ENCODE measurements at regions not wholly inside any gene's neighbourhood (a gene's known extent, or its start where the extent isn't known, plus 50 kb on each side); places are given as distances from the start of the nearest gene placed in this dataset.

DNA sequence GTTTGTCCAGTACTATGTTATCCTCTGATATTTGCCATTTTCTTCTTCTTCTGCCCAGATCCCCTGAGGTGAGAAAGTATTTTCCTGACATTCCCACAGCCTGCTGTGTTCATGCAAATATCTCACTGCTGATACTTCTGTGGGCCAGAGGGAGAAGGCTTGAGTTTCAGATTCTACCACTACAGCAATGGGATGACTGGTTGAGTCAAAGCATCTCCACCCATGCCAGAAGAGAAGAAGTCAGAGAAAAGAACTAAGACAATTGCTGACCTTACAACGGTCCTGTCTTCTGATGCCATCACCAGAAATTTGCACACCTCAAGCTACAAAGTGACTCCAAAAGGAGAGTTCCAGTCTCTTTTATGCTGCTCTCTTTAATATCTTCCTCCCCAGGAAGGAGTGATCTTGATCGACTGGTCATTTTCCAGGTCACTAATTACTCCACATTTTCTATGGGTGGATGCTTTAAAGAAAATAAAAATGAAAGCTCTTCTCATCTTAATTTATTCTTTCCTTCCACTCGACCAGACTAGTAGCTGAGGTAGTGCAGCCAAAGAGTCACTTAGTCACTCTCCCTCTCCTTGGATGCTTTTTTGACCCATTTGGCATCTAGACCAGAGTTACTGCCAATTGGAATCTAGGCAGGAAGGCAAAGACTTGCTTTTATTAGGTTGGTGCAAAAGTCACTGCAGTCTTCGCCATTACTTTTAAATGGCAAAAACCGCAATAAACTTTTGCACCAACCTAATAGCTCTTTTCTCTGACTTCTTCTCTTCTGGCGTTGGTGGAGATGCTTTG lies 195.1 kb downstream of the PTPRC start:
- no peak for ATAC-seq
- no peak for TF ChIP-seq RARB (CRISPR knock-in tag; IDR thresholded peaks at IDR 0.05)
- TF ChIP-seq ARNTL (CRISPR knock-in tag; IDR thresholded peaks at IDR 0.05; ENCODE audit: borderline replicate concordance, low read depth) = no peak
- TF ChIP-seq, protein P1, sequence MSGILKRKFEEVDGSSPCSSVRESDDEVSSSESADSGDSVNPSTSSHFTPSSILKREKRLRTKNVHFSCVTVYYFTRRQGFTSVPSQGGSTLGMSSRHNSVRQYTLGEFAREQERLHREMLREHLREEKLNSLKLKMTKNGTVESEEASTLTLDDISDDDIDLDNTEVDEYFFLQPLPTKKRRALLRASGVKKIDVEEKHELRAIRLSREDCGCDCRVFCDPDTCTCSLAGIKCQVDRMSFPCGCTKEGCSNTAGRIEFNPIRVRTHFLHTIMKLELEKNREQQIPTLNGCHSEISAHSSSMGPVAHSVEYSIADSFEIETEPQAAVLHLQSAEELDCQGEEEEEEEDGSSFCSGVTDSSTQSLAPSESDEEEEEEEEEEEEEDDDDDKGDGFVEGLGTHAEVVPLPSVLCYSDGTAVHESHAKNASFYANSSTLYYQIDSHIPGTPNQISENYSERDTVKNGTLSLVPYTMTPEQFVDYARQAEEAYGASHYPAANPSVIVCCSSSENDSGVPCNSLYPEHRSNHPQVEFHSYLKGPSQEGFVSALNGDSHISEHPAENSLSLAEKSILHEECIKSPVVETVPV (CRISPR knock-in tag; IDR thresholded peaks at IDR 0.05) = no peak
- no peak for TF ChIP-seq ZNF565 (CRISPR knock-in tag; conservative IDR thresholded peaks at IDR 0.05; ENCODE audit: low read depth)
- TF ChIP-seq, protein P2, sequence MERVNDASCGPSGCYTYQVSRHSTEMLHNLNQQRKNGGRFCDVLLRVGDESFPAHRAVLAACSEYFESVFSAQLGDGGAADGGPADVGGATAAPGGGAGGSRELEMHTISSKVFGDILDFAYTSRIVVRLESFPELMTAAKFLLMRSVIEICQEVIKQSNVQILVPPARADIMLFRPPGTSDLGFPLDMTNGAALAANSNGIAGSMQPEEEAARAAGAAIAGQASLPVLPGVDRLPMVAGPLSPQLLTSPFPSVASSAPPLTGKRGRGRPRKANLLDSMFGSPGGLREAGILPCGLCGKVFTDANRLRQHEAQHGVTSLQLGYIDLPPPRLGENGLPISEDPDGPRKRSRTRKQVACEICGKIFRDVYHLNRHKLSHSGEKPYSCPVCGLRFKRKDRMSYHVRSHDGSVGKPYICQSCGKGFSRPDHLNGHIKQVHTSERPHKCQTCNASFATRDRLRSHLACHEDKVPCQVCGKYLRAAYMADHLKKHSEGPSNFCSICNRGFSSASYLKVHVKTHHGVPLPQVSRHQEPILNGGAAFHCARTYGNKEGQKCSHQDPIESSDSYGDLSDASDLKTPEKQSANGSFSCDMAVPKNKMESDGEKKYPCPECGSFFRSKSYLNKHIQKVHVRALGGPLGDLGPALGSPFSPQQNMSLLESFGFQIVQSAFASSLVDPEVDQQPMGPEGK (CRISPR knock-in tag; IDR thresholded peaks at IDR 0.05; ENCODE audit: borderline replicate concordance) = no peak
- TF ChIP-seq ZFP3 (CRISPR knock-in tag; IDR thresholded peaks at IDR 0.05) = no peak
- no peak for TF ChIP-seq ESRRG (CRISPR knock-in tag; IDR thresholded peaks at IDR 0.05)
- no peak for TF ChIP-seq ZNF8 (CRISPR knock-in tag; IDR thresholded peaks at IDR 0.05)
- TF ChIP-seq TOX (CRISPR knock-in tag; IDR thresholded peaks at IDR 0.05; ENCODE audit: borderline replicate concordance) = no peak
- no peak for TF ChIP-seq GLIS3 (CRISPR knock-in tag; IDR thresholded peaks at IDR 0.05)
- TF ChIP-seq PPARA (CRISPR knock-in tag; IDR thresholded peaks at IDR 0.05; ENCODE audit: borderline replicate concordance) = no peak
- no peak for TF ChIP-seq ZC3H10 (CRISPR knock-in tag; IDR thresholded peaks at IDR 0.05)
- TF ChIP-seq ZNF70 (CRISPR knock-in tag; IDR thresholded peaks at IDR 0.05) = no peak
- no peak for TF ChIP-seq SNAI2 (CRISPR knock-in tag; IDR thresholded peaks at IDR 0.05)
- TF ChIP-seq, protein P3, sequence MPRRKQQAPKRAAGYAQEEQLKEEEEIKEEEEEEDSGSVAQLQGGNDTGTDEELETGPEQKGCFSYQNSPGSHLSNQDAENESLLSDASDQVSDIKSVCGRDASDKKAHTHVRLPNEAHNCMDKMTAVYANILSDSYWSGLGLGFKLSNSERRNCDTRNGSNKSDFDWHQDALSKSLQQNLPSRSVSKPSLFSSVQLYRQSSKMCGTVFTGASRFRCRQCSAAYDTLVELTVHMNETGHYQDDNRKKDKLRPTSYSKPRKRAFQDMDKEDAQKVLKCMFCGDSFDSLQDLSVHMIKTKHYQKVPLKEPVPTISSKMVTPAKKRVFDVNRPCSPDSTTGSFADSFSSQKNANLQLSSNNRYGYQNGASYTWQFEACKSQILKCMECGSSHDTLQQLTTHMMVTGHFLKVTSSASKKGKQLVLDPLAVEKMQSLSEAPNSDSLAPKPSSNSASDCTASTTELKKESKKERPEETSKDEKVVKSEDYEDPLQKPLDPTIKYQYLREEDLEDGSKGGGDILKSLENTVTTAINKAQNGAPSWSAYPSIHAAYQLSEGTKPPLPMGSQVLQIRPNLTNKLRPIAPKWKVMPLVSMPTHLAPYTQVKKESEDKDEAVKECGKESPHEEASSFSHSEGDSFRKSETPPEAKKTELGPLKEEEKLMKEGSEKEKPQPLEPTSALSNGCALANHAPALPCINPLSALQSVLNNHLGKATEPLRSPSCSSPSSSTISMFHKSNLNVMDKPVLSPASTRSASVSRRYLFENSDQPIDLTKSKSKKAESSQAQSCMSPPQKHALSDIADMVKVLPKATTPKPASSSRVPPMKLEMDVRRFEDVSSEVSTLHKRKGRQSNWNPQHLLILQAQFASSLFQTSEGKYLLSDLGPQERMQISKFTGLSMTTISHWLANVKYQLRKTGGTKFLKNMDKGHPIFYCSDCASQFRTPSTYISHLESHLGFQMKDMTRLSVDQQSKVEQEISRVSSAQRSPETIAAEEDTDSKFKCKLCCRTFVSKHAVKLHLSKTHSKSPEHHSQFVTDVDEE (CRISPR knock-in tag; IDR thresholded peaks at IDR 0.05) = no peak

DNA sequence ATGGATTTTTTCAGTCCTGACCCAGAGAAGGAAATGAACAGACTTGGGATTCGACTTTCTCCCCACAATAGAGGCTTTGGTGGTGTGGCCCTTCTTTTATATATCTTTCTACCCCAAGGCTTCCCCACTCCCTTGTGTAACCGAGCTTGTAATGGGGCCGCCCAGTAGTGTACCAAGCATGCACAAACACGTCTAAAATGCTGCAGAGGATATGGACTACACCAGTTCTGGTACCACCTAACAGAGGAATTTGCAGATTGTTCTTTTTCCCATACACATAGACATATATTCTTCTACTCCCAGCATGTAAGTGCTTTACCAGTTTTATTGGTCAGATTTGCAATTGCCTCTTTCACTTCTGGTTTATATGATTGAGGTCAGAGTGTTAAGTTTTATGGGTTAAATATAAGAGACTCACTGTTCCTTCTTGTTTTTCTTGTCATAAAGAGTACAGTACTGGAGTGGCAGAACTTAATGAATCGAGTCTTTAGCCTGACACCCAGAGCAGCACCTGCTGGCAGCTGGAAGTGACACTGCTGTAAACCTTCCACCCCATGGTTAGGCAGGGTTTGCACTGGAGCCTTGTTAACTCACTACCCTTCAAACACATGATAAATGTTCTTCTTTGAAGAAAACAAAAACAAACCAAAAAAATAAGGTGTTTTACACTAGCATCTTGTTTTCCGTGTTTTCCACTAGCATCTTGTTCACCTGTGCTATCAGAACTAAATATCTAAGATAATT lies 198.6 kb downstream of the PTPRC start:
- ATAC-seq = no peak
- TF ChIP-seq ESRRG (CRISPR knock-in tag; IDR thresholded peaks at IDR 0.05) (no peak), RARB (CRISPR knock-in tag; IDR thresholded peaks at IDR 0.05) (no peak), ZNF565 (CRISPR knock-in tag; conservative IDR thresholded peaks at IDR 0.05; ENCODE audit: low read depth) (no peak), ZFP30 (CRISPR knock-in tag; IDR thresholded peaks at IDR 0.05) (no peak)
- TF ChIP-seq, protein P3 (CRISPR knock-in tag; IDR thresholded peaks at IDR 0.05) = no peak
- TF ChIP-seq, protein P4, sequence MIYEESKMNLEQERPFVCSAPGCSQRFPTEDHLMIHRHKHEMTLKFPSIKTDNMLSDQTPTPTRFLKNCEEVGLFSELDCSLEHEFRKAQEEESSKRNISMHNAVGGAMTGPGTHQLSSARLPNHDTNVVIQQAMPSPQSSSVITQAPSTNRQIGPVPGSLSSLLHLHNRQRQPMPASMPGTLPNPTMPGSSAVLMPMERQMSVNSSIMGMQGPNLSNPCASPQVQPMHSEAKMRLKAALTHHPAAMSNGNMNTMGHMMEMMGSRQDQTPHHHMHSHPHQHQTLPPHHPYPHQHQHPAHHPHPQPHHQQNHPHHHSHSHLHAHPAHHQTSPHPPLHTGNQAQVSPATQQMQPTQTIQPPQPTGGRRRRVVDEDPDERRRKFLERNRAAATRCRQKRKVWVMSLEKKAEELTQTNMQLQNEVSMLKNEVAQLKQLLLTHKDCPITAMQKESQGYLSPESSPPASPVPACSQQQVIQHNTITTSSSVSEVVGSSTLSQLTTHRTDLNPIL (CRISPR knock-in tag; IDR thresholded peaks at IDR 0.05; ENCODE audit: low read depth) = no peak
- TF ChIP-seq, protein P1 (CRISPR knock-in tag; IDR thresholded peaks at IDR 0.05) = no peak
- TF ChIP-seq, protein P5, sequence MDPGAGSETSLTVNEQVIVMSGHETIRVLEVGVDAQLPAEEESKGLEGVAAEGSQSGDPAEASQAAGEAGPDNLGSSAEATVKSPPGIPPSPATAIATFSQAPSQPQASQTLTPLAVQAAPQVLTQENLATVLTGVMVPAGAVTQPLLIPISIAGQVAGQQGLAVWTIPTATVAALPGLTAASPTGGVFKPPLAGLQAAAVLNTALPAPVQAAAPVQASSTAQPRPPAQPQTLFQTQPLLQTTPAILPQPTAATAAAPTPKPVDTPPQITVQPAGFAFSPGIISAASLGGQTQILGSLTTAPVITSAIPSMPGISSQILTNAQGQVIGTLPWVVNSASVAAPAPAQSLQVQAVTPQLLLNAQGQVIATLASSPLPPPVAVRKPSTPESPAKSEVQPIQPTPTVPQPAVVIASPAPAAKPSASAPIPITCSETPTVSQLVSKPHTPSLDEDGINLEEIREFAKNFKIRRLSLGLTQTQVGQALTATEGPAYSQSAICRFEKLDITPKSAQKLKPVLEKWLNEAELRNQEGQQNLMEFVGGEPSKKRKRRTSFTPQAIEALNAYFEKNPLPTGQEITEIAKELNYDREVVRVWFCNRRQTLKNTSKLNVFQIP (CRISPR knock-in tag; IDR thresholded peaks at IDR 0.05; ENCODE audit: borderline replicate concordance, low read depth) = no peak
